ENCODE measurements at regions not wholly inside any gene's neighbourhood (a gene's known extent, or its start where the extent isn't known, plus 50 kb on each side); places are given as distances from the start of the nearest gene placed in this dataset.

DNA sequence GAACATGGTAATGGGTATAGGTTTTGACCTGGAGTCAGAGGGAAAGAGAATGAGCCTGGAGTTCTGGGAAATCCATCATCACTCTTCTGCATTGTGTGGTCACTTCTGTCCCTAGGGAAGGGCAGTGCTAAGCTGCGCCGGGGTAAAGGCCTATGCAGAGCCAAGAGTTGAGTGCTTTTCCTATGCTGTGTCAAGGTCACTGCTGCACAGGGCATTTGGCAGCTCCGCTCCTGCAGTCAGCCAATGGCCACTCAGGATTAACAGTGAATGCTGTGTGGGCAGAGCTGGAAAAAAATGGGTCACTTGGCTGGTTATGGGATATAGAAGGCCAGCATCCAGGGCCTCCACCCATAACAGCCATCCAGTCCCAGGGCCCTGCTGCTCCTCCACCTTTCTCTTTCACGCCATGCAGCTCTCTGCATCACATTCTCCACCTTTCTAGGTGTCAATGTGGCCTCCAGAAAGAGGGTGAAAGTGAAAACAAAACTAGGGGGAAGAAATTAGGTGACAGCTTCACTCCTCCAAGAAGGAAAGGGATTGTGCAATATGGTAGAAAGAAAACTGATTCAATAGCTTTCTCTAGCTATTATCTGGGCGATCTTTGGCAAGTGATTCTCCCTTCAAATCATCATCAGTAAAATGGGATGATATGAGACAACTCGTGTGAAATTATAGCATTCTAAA is 279.3 kb upstream of the ANKRD55 start:
- TF ChIP-seq, protein P1, sequence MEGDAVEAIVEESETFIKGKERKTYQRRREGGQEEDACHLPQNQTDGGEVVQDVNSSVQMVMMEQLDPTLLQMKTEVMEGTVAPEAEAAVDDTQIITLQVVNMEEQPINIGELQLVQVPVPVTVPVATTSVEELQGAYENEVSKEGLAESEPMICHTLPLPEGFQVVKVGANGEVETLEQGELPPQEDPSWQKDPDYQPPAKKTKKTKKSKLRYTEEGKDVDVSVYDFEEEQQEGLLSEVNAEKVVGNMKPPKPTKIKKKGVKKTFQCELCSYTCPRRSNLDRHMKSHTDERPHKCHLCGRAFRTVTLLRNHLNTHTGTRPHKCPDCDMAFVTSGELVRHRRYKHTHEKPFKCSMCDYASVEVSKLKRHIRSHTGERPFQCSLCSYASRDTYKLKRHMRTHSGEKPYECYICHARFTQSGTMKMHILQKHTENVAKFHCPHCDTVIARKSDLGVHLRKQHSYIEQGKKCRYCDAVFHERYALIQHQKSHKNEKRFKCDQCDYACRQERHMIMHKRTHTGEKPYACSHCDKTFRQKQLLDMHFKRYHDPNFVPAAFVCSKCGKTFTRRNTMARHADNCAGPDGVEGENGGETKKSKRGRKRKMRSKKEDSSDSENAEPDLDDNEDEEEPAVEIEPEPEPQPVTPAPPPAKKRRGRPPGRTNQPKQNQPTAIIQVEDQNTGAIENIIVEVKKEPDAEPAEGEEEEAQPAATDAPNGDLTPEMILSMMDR (IDR thresholded peaks at IDR 0.05 in 4 of 5, conservative IDR thresholded peaks at IDR 0.05 in 1 of 5), result no peak
- no peak for TF ChIP-seq POLR2A (IDR thresholded peaks at IDR 0.05)

All from gastrocnemius medialis (tissue), 4 donors.